ENCODE measurements at regions not wholly inside any gene's neighbourhood (a gene's known extent, or its start where the extent isn't known, plus 50 kb on each side); places are given as distances from the start of the nearest gene placed in this dataset.

DNA sequence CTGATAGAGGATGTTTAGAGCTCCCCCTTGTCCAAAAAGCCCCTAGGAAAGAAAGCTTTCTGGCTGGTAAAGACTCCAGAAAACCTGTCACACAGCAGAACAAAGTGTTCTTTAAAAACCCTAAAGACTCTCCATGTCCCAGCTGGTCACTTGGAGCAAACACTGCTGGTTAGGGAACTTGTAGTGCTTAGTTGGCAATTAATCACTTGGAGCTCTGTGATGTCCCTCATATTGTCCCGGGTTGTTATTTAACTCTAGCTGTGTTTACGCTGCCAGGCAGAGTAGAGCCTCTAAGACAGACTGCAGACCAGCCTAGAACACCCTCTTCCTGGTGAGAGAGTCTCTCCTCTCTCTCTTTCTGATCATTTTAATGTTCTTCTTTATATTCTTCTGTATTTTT lies 267.3 kb downstream of the BCOR start:
- no peak for TF ChIP-seq EZH2 (IDR thresholded peaks at IDR 0.05; ENCODE audit: borderline replicate concordance, low read length)
- TF ChIP-seq, protein P1, sequence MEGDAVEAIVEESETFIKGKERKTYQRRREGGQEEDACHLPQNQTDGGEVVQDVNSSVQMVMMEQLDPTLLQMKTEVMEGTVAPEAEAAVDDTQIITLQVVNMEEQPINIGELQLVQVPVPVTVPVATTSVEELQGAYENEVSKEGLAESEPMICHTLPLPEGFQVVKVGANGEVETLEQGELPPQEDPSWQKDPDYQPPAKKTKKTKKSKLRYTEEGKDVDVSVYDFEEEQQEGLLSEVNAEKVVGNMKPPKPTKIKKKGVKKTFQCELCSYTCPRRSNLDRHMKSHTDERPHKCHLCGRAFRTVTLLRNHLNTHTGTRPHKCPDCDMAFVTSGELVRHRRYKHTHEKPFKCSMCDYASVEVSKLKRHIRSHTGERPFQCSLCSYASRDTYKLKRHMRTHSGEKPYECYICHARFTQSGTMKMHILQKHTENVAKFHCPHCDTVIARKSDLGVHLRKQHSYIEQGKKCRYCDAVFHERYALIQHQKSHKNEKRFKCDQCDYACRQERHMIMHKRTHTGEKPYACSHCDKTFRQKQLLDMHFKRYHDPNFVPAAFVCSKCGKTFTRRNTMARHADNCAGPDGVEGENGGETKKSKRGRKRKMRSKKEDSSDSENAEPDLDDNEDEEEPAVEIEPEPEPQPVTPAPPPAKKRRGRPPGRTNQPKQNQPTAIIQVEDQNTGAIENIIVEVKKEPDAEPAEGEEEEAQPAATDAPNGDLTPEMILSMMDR (IDR thresholded peaks at IDR 0.05; ENCODE audit: low read length), result no peak
- Histone ChIP-seq H3K9ac (ENCODE audit: low read length) (no peak overlapping the region), H3K4me3 (ENCODE audit: low read depth, low read length, poor library complexity, severe bottlenecking) (no peak overlapping the region), H4K20me1 (ENCODE audit: insufficient read depth, low read length) (no peaks in the 10 kb centered on the region), H2AFZ (ENCODE audit: low read length) (no peak overlapping the region), H3K36me3 (ENCODE audit: insufficient read depth, low read length) (no peaks in the 10 kb centered on the region; the same call in 1 of the 2 replicates), H3K27me3 (ENCODE audit: insufficient read depth, low read length) (0 out of 2 replicates have a peak, but pooled peaks cover 4% of the 10 kb centered on the region), H3K79me2 (ENCODE audit: insufficient read depth, low read length) (no peaks in the 10 kb centered on the region), H3K9me3 (ENCODE audit: low read length) (no peaks in the 10 kb centered on the region), H3K4me1 (ENCODE audit: insufficient read depth, low read length, severe bottlenecking) (peaks cover 11% of the 10 kb centered on the region), H3K9me2 (ENCODE audit: low read depth, low read length) (no peaks in the 10 kb centered on the region), H3F3A (ENCODE audit: insufficient read depth, low read length) (no peaks in the 10 kb centered on the region), H3K27ac (ENCODE audit: low read depth, low read length, poor library complexity, severe bottlenecking) (no peak overlapping the region), H3K4me2 (ENCODE audit: low read length) (no peak overlapping the region)

DNA sequence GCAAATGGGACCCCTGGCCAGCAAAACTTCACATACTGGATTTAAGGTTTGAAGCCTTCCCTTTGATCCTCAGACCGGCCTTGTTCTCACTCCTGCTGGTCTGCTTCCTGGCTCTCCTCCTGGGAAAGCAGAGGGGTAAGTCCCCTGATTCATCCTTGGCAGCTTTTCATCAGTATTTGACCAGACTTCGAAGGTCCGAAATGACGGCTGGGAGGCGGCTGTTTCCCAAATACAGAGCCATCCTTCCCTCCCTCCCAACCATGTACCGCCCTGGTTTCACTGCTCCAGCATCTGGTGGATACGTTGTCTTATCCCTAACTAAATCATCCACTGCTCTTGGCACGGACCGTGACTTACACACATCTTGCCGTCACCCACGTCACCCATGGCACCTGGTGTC lies 265.5 kb downstream of the BCOR start:
- Histone ChIP-seq H3K9me2 (ENCODE audit: low read depth, low read length) (no peaks in the 10 kb centered on the region), H3K4me3 (ENCODE audit: low read depth, low read length, poor library complexity, severe bottlenecking) (no peak overlapping the region), H2AFZ (ENCODE audit: low read length) (no peak overlapping the region), H3K27me3 (ENCODE audit: insufficient read depth, low read length) (0 out of 2 replicates have a peak, but pooled peaks cover 4% of the 10 kb centered on the region), H3K4me2 (ENCODE audit: low read length) (no peak overlapping the region), H3F3A (ENCODE audit: insufficient read depth, low read length) (no peaks in the 10 kb centered on the region), H3K9ac (ENCODE audit: low read length) (no peak overlapping the region), H3K4me1 (ENCODE audit: insufficient read depth, low read length, severe bottlenecking) (peaks cover 11% of the 10 kb centered on the region), H3K9me3 (ENCODE audit: low read length) (no peaks in the 10 kb centered on the region), H3K79me2 (ENCODE audit: insufficient read depth, low read length) (no peaks in the 10 kb centered on the region), H3K27ac (ENCODE audit: low read depth, low read length, poor library complexity, severe bottlenecking) (no peak overlapping the region), H3K36me3 (ENCODE audit: insufficient read depth, low read length) (no peaks in the 10 kb centered on the region; the same call in 1 of the 2 replicates), H4K20me1 (ENCODE audit: insufficient read depth, low read length) (no peaks in the 10 kb centered on the region)
- TF ChIP-seq, protein P1 (IDR thresholded peaks at IDR 0.05; ENCODE audit: low read length), result no peak
- no peak for TF ChIP-seq EZH2 (IDR thresholded peaks at IDR 0.05; ENCODE audit: borderline replicate concordance, low read length)

DNA sequence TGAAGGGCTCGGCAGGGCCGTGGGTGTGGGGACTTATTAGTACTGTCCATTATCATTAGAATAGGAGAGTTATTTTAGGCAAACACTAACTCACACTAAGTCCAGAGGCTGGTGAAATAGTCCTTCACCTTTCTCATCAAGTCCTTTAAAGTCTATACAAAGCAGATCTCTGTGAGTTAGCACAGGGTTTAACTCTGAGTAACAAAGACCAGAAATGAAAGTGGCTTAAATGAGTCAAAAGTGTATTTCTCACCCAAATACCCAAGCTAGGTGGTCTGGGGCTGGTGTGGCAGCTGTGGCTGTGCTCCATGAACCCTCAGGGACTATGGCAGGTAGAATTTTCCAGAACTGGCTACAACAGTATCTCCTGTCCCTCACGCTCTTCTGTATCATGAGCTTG lies 263.2 kb downstream of the BCOR start:
- H3K27ac ChIP-seq (ENCODE audit: low read depth, low read length, poor library complexity, severe bottlenecking), result no peak overlapping the region

More for the DNA sequence above, 263.2 kb downstream of the BCOR start:
- H3K4me2 ChIP-seq (ENCODE audit: low read length), result no peak overlapping the region
- no peaks in the 10 kb centered on the region for H4K20me1 ChIP-seq (ENCODE audit: insufficient read depth, low read length)
- H3K79me2 ChIP-seq (ENCODE audit: insufficient read depth, low read length), result no peaks in the 10 kb centered on the region
- no peaks in the 10 kb centered on the region for H3F3A ChIP-seq (ENCODE audit: insufficient read depth, low read length)
- no peaks in the 10 kb centered on the region for H3K4me1 ChIP-seq (ENCODE audit: insufficient read depth, low read length, severe bottlenecking)
- H3K9ac ChIP-seq (ENCODE audit: low read length), result no peak overlapping the region
- H3K36me3 ChIP-seq (ENCODE audit: insufficient read depth, low read length), result no peaks in the 10 kb centered on the region; the same call in 1 of the 2 replicates
- H3K27me3 ChIP-seq (ENCODE audit: insufficient read depth, low read length), result 0 out of 2 replicates have a peak, but pooled peaks cover 1% of the 10 kb centered on the region
- H3K9me2 ChIP-seq (ENCODE audit: low read depth, low read length), result no peaks in the 10 kb centered on the region
- TF ChIP-seq, protein P1 (IDR thresholded peaks at IDR 0.05; ENCODE audit: low read length), result no peak
- TF ChIP-seq EZH2 (IDR thresholded peaks at IDR 0.05; ENCODE audit: borderline replicate concordance, low read length), result no peak
- H3K4me3 ChIP-seq (ENCODE audit: low read depth, low read length, poor library complexity, severe bottlenecking), result no peak overlapping the region
- no peak overlapping the region for H2AFZ ChIP-seq (ENCODE audit: low read length)
- no peaks in the 10 kb centered on the region for H3K9me3 ChIP-seq (ENCODE audit: low read length)
